ENCODE measurements at regions not wholly inside any gene's neighbourhood (a gene's known extent, or its start where the extent isn't known, plus 50 kb on each side); places are given as distances from the start of the nearest gene placed in this dataset.

- no peak for TF ChIP-seq CTCF (IDR thresholded peaks at IDR 0.05)
- no peak for TF ChIP-seq POLR2A (IDR thresholded peaks at IDR 0.05)
- TF ChIP-seq POLR2AphosphoS5 (IDR thresholded peaks at IDR 0.05) = no peak
Measured at GRCh38 chr13:106883976-106884375, 316.0 kb upstream of the ARGLU1 start.
